ENCODE measurements at regions not wholly inside any gene's neighbourhood (a gene's known extent, or its start where the extent isn't known, plus 50 kb on each side); places are given as distances from the start of the nearest gene placed in this dataset.

- no peak overlapping the region for H3K23ac ChIP-seq (ENCODE audit: low read depth, low read length)
- no peak overlapping the region for H2AFZ ChIP-seq (replicated peaks; ENCODE audit: low read length, poor library complexity)
- no peak overlapping the region for H4K5ac ChIP-seq (ENCODE audit: low read depth, low read length)
- in situ Hi-C loops (cut with MboI; ENCODE audit: low sequenced_read_pairs) = no loop called here
- H3K27ac ChIP-seq (ENCODE audit: insufficient read depth, low read length) = no peak overlapping the region
- no peak overlapping the region for H3K18ac ChIP-seq (ENCODE audit: low read depth, low read length)
- H3K27me3 ChIP-seq (ENCODE audit: control insufficient read depth, insufficient read depth, low read length) = no peaks in the 10 kb centered on the region
- no peak overlapping the region for H3K14ac ChIP-seq (replicated peaks; ENCODE audit: low read depth, low read length)
- dilution Hi-C loops (cut with HindIII; ENCODE audit: low sequenced_read_pairs, unreplicated experiment) = no loop called here
- no peak overlapping the region for H4K8ac ChIP-seq (ENCODE audit: low read depth in 2 of 2, low read length in 2 of 2)
- H2AK9ac ChIP-seq (replicated peaks; ENCODE audit: low read depth, low read length, poor library complexity) = no peak overlapping the region
- H2BK120ac ChIP-seq (ENCODE audit: low read depth, low read length) = no peak overlapping the region
- no peak overlapping the region for H3K4me3 ChIP-seq (ENCODE audit: insufficient read depth, low read depth, low read length)
- H2AK5ac ChIP-seq (ENCODE audit: low read depth, low read length) = no peak overlapping the region
- H3K4me1 ChIP-seq (ENCODE audit: control insufficient read depth, insufficient read depth, low read length) = no peaks in the 10 kb centered on the region
- no peak overlapping the region for H3K4me2 ChIP-seq (ENCODE audit: low read depth, low read length)
- WGBS, 2 experiments (ENCODE audit: extremely low coverage in 2 of 2, insufficient read length in 1 of 2) = no CpG with 5 or more reads among the region's 2 CpGs
- POLR2A ChIA-PET (ENCODE audit: unreplicated experiment) = no interaction called here
- H3K56ac ChIP-seq (ENCODE audit: extremely low read depth, insufficient read depth, low read length) = no peak overlapping the region
- CTCF ChIA-PET = no interaction called here
- H4K91ac ChIP-seq (ENCODE audit: insufficient read depth, low read depth, low read length) = no peak overlapping the region
- no peak overlapping the region for H3K9ac ChIP-seq (ENCODE audit: low read depth, low read length)
- H2BK15ac ChIP-seq (ENCODE audit: low read depth, low read length) = no peak overlapping the region
- no TSS peak for BruUV-seq (replicated peaks)
- H4K20me1 ChIP-seq (ENCODE audit: insufficient read depth, low read length) = no peaks in the 10 kb centered on the region
- H2BK20ac ChIP-seq (ENCODE audit: low read depth, low read length) = no peak overlapping the region
- no peak for DNase-seq
- no peak overlapping the region for H2BK5ac ChIP-seq (ENCODE audit: low read depth, low read length, poor library complexity, severe bottlenecking)
- H3K9me1 ChIP-seq (ENCODE audit: insufficient read depth, low read length) = no peaks in the 10 kb centered on the region
- H3K36me3 ChIP-seq (ENCODE audit: control insufficient read depth, insufficient read depth, low read length) = no peaks in the 10 kb centered on the region
- intact Hi-C loops (cut with micrococcal nuclease) = no loop called here
- TF ChIP-seq BHLHE40 (IDR thresholded peaks at IDR 0.05; ENCODE audit: low read depth, low read length) (no peak), POLR2A (IDR thresholded peaks at IDR 0.05; ENCODE audit: low read depth, low read length) (no peak), RAD21 (IDR thresholded peaks at IDR 0.05; ENCODE audit: low read length) (no peak), CHD1 (IDR thresholded peaks at IDR 0.05; ENCODE audit: low read depth, low read length) (no peak), SMC3 (IDR thresholded peaks at IDR 0.05; ENCODE audit: low read depth, low read length) (no peak), FOS (IDR thresholded peaks at IDR 0.05; ENCODE audit: low read depth, low read length) (no peak), CTCF (conservative IDR thresholded peaks at IDR 0.05; ENCODE audit: low read depth, low read length) (no peak), MAFK (IDR thresholded peaks at IDR 0.05; ENCODE audit: low read depth, low read length) (no peak), USF2 (IDR thresholded peaks at IDR 0.05; ENCODE audit: low read depth, low read length) (no peak), MXI1 (IDR thresholded peaks at IDR 0.05; ENCODE audit: borderline replicate concordance, low read depth, low read length) (no peak), ELK1 (IDR thresholded peaks at IDR 0.05; ENCODE audit: borderline replicate concordance, low read depth, low read length) (no peak), CEBPB (IDR thresholded peaks at IDR 0.05; ENCODE audit: low read depth, low read length) (no peak), NFE2L2 (IDR thresholded peaks at IDR 0.05; ENCODE audit: low read depth, low read length) (no peak), RCOR1 (IDR thresholded peaks at IDR 0.05; ENCODE audit: insufficient replicate concordance, low read length) (no peak), MAZ (IDR thresholded peaks at IDR 0.05; ENCODE audit: borderline replicate concordance, low read depth, low read length) (no peak), RFX5 (IDR thresholded peaks at IDR 0.05; ENCODE audit: low read depth, low read length) (no peak)
- no peak for ATAC-seq (ENCODE audit: low read depth)
- H3K9me3 ChIP-seq (ENCODE audit: control insufficient read depth, insufficient read depth, low read length) = peaks cover 11% of the 10 kb centered on the region
- no peaks in the 10 kb centered on the region for H3K79me1 ChIP-seq (ENCODE audit: low read depth in 1 of 2, low read length in 2 of 2)
- no peak overlapping the region for H3K4ac ChIP-seq (ENCODE audit: low read depth, low read length)
Observed at GRCh38 chr5:62829604-62829986, 251.0 kb downstream of the LRRC70 start.

Data from IMR-90 (cell line).